HCT116 (cell line): ENCODE measurements at regions not wholly inside any gene's neighbourhood (a gene's known extent, or its start where the extent isn't known, plus 50 kb on each side); places are given as distances from the start of the nearest gene placed in this dataset.

Experiments used
- ATAC-seq: fragments of 200-7000 bp; cut with Tn5 transposase; 2 replicates; pipeline ENCODE4 v1.9.1; 2020; ENCODE audit warnings: mild to moderate bottlenecking, moderate library complexity
- BruUV-seq: library from RNA; stranded (reverse); fragments of 400-500 nt; replicated peaks from 2 replicates; lab custom pipeline; 2021; lab: Mats Ljungman, UMichigan
- CTCF ChIA-PET: fragments of 300-600 bp; sonication (Branson Sonifier 250); formaldehyde crosslinking; loops from one replicate; lab custom pipeline; 2021; ENCODE audit warnings: antibody characterized with exemption; lab: Charles Lee
- POLR2A ChIA-PET: fragments of 300-600, 350-600 bp; sonication (Branson Sonifier 250); formaldehyde crosslinking; loops from one replicate; lab custom pipeline; 2021; ENCODE audit warnings: antibody characterized with exemption; lab: Charles Lee
- RAD21 ChIA-PET, 2 experiments: fragments of 300-600 bp; sonication (Branson Sonifier 250); formaldehyde crosslinking; loops; one replicate each; lab custom pipeline; 2023; ENCODE audit warnings: low total read pairs in 2 of 2; ENCODE audit not compliant: uncharacterized antibody in 2 of 2, unreplicated experiment in 2 of 2, low non-redundant PET in 1 of 2; lab: Charles Lee
- DNase-seq: peaks from one replicate; pipeline ENCODE4 v3.0.0-alpha.2; 2010; ENCODE audit warnings: low read depth, low spot score
- H2AFZ ChIP-seq: fragments of 200-600 bp; shearing (Covaris generic), sonication (generic); 2 replicates; pipeline ENCODE4 v1.6.1; 2017; ENCODE audit warnings: low read depth, mixed run types, mixed read lengths, antibody characterized with exemption, low read length; ENCODE audit not compliant: poor library complexity, severe bottlenecking
- H3K27ac ChIP-seq: 2 replicates; pipeline ENCODE4 v1.5.1; 2012; ENCODE audit warnings: low read depth, low read length
- H3K27me3 ChIP-seq: fragments of 200-600 bp; sonication (generic); 2 replicates; pipeline ENCODE4 v1.6.1; 2016; ENCODE audit warnings: mixed run types, low read length, mixed read lengths; ENCODE audit not compliant: insufficient read depth
- H3K36me3 ChIP-seq, 2 experiments: fragments of 200-500 bp in 1 of 2; fragments of 200-600 bp in 1 of 2; sonication (Bioruptor generic) in 1 of 2; sonication (generic) in 1 of 2; 2 replicates each; pipeline versions ENCODE4 v1.5.1 to v1.6.1; 2014 to 2016; ENCODE audit warnings: low read length in 2 of 2, inconsistent platforms in 1 of 2, mixed read lengths in 1 of 2, mixed run types in 1 of 2; ENCODE audit not compliant: insufficient read depth in 2 of 2, control insufficient read depth in 1 of 2
- H3K4me1 ChIP-seq, 2 experiments: fragments of 200-600 bp in 1 of 2; sonication (generic) in 1 of 2; 2 replicates each; pipeline versions ENCODE4 v1.5.1 to v1.6.1; 2012 to 2017; ENCODE audit warnings: low read length in 2 of 2, inconsistent platforms in 1 of 2, mild to moderate bottlenecking in 1 of 2, mixed read lengths in 1 of 2, mixed run types in 1 of 2, moderate library complexity in 1 of 2; ENCODE audit not compliant: insufficient read depth in 2 of 2, control insufficient read depth in 1 of 2
- H3K4me2 ChIP-seq: fragments of 200-600 bp; sonication (generic); 2 replicates; pipeline ENCODE4 v1.6.1; 2017; ENCODE audit warnings: mixed run types, low read length, mixed read lengths
- H3K4me3 ChIP-seq, 2 experiments: fragments of 200-600 bp in 1 of 2; sonication (generic) in 1 of 2; replicated peaks in 1 of 2; 2 replicates each; pipeline ENCODE4 v1.5.1; 2011 to 2016; ENCODE audit warnings: low read length in 2 of 2, control low read depth in 1 of 2, low read depth in 1 of 2, mild to moderate bottlenecking in 1 of 2, mixed read lengths in 1 of 2, mixed run types in 1 of 2
- H3K79me2 ChIP-seq: fragments of 200-600 bp; sonication (generic); 2 replicates; pipeline ENCODE4 v1.6.1; 2017; ENCODE audit warnings: mild to moderate bottlenecking, mixed run types, low read length, moderate library complexity, mixed read lengths; ENCODE audit not compliant: insufficient read depth
- H3K9ac ChIP-seq: fragments of 200-600 bp; sonication (generic); 2 replicates; pipeline ENCODE4 v1.6.1; 2016; ENCODE audit warnings: low read length, mixed read lengths
- H3K9me2 ChIP-seq: fragments of 200-600 bp; sonication (generic), shearing (Covaris generic); 2 replicates; pipeline ENCODE4 v1.6.1; 2017; ENCODE audit warnings: mixed run types, mild to moderate bottlenecking, moderate library complexity; ENCODE audit not compliant: insufficient read depth
- H3K9me3 ChIP-seq, 2 experiments: fragments of 200-500 bp in 1 of 2; fragments of 200-600 bp in 1 of 2; sonication (Bioruptor generic) in 1 of 2; sonication (generic) in 1 of 2; 2 replicates each; pipeline ENCODE4 v1.6.1; 2014 to 2017; ENCODE audit warnings: low read length in 2 of 2, mixed read lengths in 2 of 2, inconsistent platforms in 1 of 2, low read depth in 1 of 2, mild to moderate bottlenecking in 1 of 2, mixed run types in 1 of 2, moderate library complexity in 1 of 2; ENCODE audit not compliant: control insufficient read depth in 1 of 2, insufficient read depth in 1 of 2
- H4K20me1 ChIP-seq: fragments of 200-600 bp; sonication (generic), shearing (Covaris generic); 2 replicates; pipeline ENCODE4 v1.6.1; 2017; ENCODE audit warnings: mixed run types, mild to moderate bottlenecking, moderate library complexity; ENCODE audit not compliant: insufficient read depth
- ATF3 ChIP-seq: IDR thresholded peaks from 2 replicates; pipeline ENCODE4 v1.6.1; 2012
- CBX3 ChIP-seq: IDR thresholded peaks from 2 replicates; pipeline ENCODE4 v1.6.1; 2012; ENCODE audit warnings: low read depth
- CEBPB ChIP-seq: IDR thresholded peaks from 2 replicates; pipeline ENCODE4 v1.6.1; 2012; ENCODE audit warnings: low read depth
- CTCF ChIP-seq, 3 experiments: fragments of 200-600 bp in 1 of 3; sonication (generic) in 1 of 3; IDR thresholded peaks in 2 of 3; conservative IDR thresholded peaks in 1 of 3; 2 replicates each; pipeline ENCODE4 v1.5.1; 2012 to 2017; ENCODE audit warnings: low read depth in 2 of 3, low read length in 2 of 3, antibody characterized with exemption in 1 of 3, borderline replicate concordance in 1 of 3, control low read depth in 1 of 3, mild to moderate bottlenecking in 1 of 3, mixed read lengths in 1 of 3, mixed run types in 1 of 3, moderate library complexity in 1 of 3; ENCODE audit not compliant: insufficient read depth in 1 of 3
- EGR1 ChIP-seq: IDR thresholded peaks from 2 replicates; pipeline ENCODE4 v1.6.1; 2012; ENCODE audit warnings: low read depth
- ELF1 ChIP-seq: IDR thresholded peaks from 2 replicates; pipeline ENCODE4 v1.6.1; 2012; ENCODE audit warnings: low read depth, borderline replicate concordance
- EZH2 ChIP-seq: fragments of 200-600 bp; sonication (generic); IDR thresholded peaks from 2 replicates; pipeline ENCODE4 v1.6.1; 2017; ENCODE audit warnings: antibody characterized with exemption, mixed run types
- EZH2phosphoT487 ChIP-seq: fragments of 200-600 bp; IDR thresholded peaks from 2 replicates; pipeline ENCODE4 v1.6.1; 2018; ENCODE audit warnings: antibody characterized with exemption, borderline replicate concordance
- JUND ChIP-seq: IDR thresholded peaks from 2 replicates; pipeline ENCODE4 v1.6.1; 2012
- MAX ChIP-seq: IDR thresholded peaks from 2 replicates; pipeline ENCODE4 v1.6.1; 2012
- POLR2A ChIP-seq: IDR thresholded peaks from 2 replicates; pipeline ENCODE4 v1.7.0; 2011; ENCODE audit warnings: borderline replicate concordance; ENCODE audit not compliant: insufficient read depth, insufficient read length; ENCODE audit errors: extremely low read depth
- RAD21 ChIP-seq: IDR thresholded peaks from 2 replicates; pipeline ENCODE4 v1.6.1; 2012; ENCODE audit warnings: low read depth, mild to moderate bottlenecking
- REST ChIP-seq: IDR thresholded peaks from 2 replicates; pipeline ENCODE4 v1.6.1; 2012; ENCODE audit warnings: low read depth
- SIN3A ChIP-seq: IDR thresholded peaks from 2 replicates; pipeline ENCODE4 v1.6.1; 2012; ENCODE audit warnings: low read depth
- SP1 ChIP-seq: IDR thresholded peaks from 2 replicates; pipeline ENCODE4 v1.6.1; 2012; ENCODE audit warnings: low read depth
- SRF ChIP-seq: IDR thresholded peaks from 2 replicates; pipeline ENCODE4 v1.6.1; 2012; ENCODE audit warnings: low read depth
- TCF7L2 ChIP-seq: IDR thresholded peaks from 2 replicates; pipeline ENCODE4 v1.7.0; 2011; ENCODE audit warnings: borderline replicate concordance, inconsistent platforms; ENCODE audit not compliant: insufficient read depth, insufficient read length; ENCODE audit errors: extremely low read depth
- YY1 ChIP-seq: IDR thresholded peaks from 2 replicates; pipeline ENCODE4 v1.6.1; 2011; ENCODE audit warnings: low read length, low read depth, moderate library complexity, mild to moderate bottlenecking; ENCODE audit not compliant: insufficient replicate concordance; ENCODE audit errors: extremely low read depth
- ZNF274 ChIP-seq: fragments of 200-500 bp; sonication (Bioruptor generic); IDR thresholded peaks from 2 replicates; pipeline ENCODE4 v1.6.1; 2014; ENCODE audit warnings: mild to moderate bottlenecking, low read depth, low read length, inconsistent platforms
- intact Hi-C: fragments of 100-400 bp; cut with micrococcal nuclease; formaldehyde crosslinking; loops from 2 replicates; pipeline ENCODE4 v1.10.0; 2022

GRCh38 chr5:107769519-107769918 lies 98.8 kb upstream of the EFNA5 start (continued):
- TF ChIP-seq REST (no peak), CEBPB (no peak), ATF3 (no peak), SRF (no peak), SIN3A (no peak), RAD21 (no peak), ZNF274 (no peak), EGR1 (no peak), MAX (no peak), EZH2phosphoT487 (no peak), ELF1 (no peak)

GRCh38 chr5:107766972-107767371 lies 96.2 kb upstream of the EFNA5 start:
- intact Hi-C loops: no loop called here
- no peak overlapping the region for H3K4me3 ChIP-seq
- BruUV-seq: no TSS peak
- ChIA-PET RAD21 (no interaction called here), POLR2A (no interaction called here), CTCF (no interaction called here)
- no peaks in the 10 kb centered on the region for H3K9me3 ChIP-seq
- no peak overlapping the region for H3K4me2 ChIP-seq
- H3K79me2 ChIP-seq: no peaks in the 10 kb centered on the region
- no peaks in the 10 kb centered on the region for H3K4me1 ChIP-seq
- no peak for ATAC-seq
- H4K20me1 ChIP-seq: no peaks in the 10 kb centered on the region
- DNase-seq: no peak
- no peaks in the 10 kb centered on the region for H3K9me2 ChIP-seq
- no peaks in the 10 kb centered on the region for H3K36me3 ChIP-seq
- no peak overlapping the region for H3K9ac ChIP-seq
- no peak overlapping the region for H2AFZ ChIP-seq
- H3K27me3 ChIP-seq: no peaks in the 10 kb centered on the region
- H3K27ac ChIP-seq: no peak overlapping the region
- TF ChIP-seq YY1 (no peak), ATF3 (no peak), POLR2A (no peak), ELF1 (no peak), TCF7L2 (no peak), JUND (no peak), EZH2phosphoT487 (no peak), CBX3 (no peak), CTCF (IDR thresholded peaks at IDR 0.05 in 2 of 3, conservative IDR thresholded peaks at IDR 0.05 in 1 of 3; ENCODE audit: borderline replicate concordance in 1 of 3, insufficient read depth in 1 of 3, low read depth in 2 of 3, low read length in 2 of 3) (no peak), EZH2 (no peak), EGR1 (no peak), CEBPB (no peak), SP1 (no peak)
